ENCODE measurements at regions not wholly inside any gene's neighbourhood (a gene's known extent, or its start where the extent isn't known, plus 50 kb on each side); places are given as distances from the start of the nearest gene placed in this dataset.

GRCh38 chr10:108404155-108404554 is 1239.6 kb upstream of the SORCS1 start:
- no peaks in the 10 kb centered on the region for H3K4me1 ChIP-seq
- no peak overlapping the region for H3K4me3 ChIP-seq
- no peaks in the 10 kb centered on the region for H3K27me3 ChIP-seq
- DNase-seq = no peak
- H3K9me3 ChIP-seq = no peaks in the 10 kb centered on the region
- no peaks in the 10 kb centered on the region for H3K36me3 ChIP-seq (ENCODE audit: low read depth, missing control alignments)
- TF ChIP-seq POLR2A (IDR thresholded peaks at IDR 0.05) = no peak
- no peak for TF ChIP-seq CTCF (IDR thresholded peaks at IDR 0.05)
- WGBS, 2 donors = 100% methylated on average over 1 of the region's 1 CpG
- H3K27ac ChIP-seq = no peak overlapping the region
- intact Hi-C loops (cut with DNase I; ENCODE audit: low total_unique reads) = no loop called here

- intact Hi-C loops (cut with DNase I; ENCODE audit: low total_unique reads) = no loop called here
- Histone ChIP-seq H3K27ac (no peak overlapping the region), H3K9me3 (no peaks in the 10 kb centered on the region), H3K4me3 (no peak overlapping the region), H3K27me3 (no peaks in the 10 kb centered on the region), H3K4me1 (no peaks in the 10 kb centered on the region), H3K36me3 (ENCODE audit: low read depth, missing control alignments) (no peaks in the 10 kb centered on the region)
- 83 to 88% methylated on average over 4 of the region's 4 CpGs for WGBS, 2 donors
- TF ChIP-seq POLR2A (IDR thresholded peaks at IDR 0.05) (no peak), CTCF (IDR thresholded peaks at IDR 0.05) (no peak)
- no peak for DNase-seq
These were observed 1235.0 kb upstream of the SORCS1 start for GRCh38 chr10:108399465-108399864.

GRCh38 chr10:108393089-108393488 is 1228.6 kb upstream of the SORCS1 start:
- WGBS, 2 donors = 83 to 88% methylated on average over 1 of the region's 1 CpG
- intact Hi-C loops (cut with DNase I; ENCODE audit: low total_unique reads) = no loop called here
- DNase-seq = no peak
- no peak for TF ChIP-seq POLR2A (IDR thresholded peaks at IDR 0.05)
- Histone ChIP-seq H3K36me3 (ENCODE audit: low read depth, missing control alignments) (no peaks in the 10 kb centered on the region), H3K9me3 (no peaks in the 10 kb centered on the region), H3K27ac (no peak overlapping the region), H3K4me1 (no peaks in the 10 kb centered on the region), H3K27me3 (no peaks in the 10 kb centered on the region), H3K4me3 (no peak overlapping the region)

GRCh38 chr10:108392286-108392685 is 1227.8 kb upstream of the SORCS1 start:
- intact Hi-C loops (cut with DNase I; ENCODE audit: low total_unique reads) = no loop called here
- Histone ChIP-seq H3K27me3 (no peaks in the 10 kb centered on the region), H3K4me3 (no peak overlapping the region), H3K27ac (no peak overlapping the region), H3K36me3 (ENCODE audit: low read depth, missing control alignments) (no peaks in the 10 kb centered on the region), H3K9me3 (no peaks in the 10 kb centered on the region), H3K4me1 (no peaks in the 10 kb centered on the region)
- 77 to 85% methylated on average over 1 of the region's 1 CpG for WGBS, 2 donors
- DNase-seq = no peak
- TF ChIP-seq CTCF (IDR thresholded peaks at IDR 0.05) = no peak
- TF ChIP-seq POLR2A (IDR thresholded peaks at IDR 0.05) = no peak

GRCh38 chr10:108388706-108389105 is 1224.2 kb upstream of the SORCS1 start:
- Histone ChIP-seq H3K36me3 (ENCODE audit: low read depth, missing control alignments) (no peaks in the 10 kb centered on the region), H3K4me3 (no peak overlapping the region), H3K27me3 (no peaks in the 10 kb centered on the region), H3K4me1 (no peaks in the 10 kb centered on the region), H3K27ac (no peak overlapping the region), H3K9me3 (no peaks in the 10 kb centered on the region)
- DNase-seq = no peak
- intact Hi-C loops (cut with DNase I; ENCODE audit: low total_unique reads) = no loop called here
- 29 to 47% methylated on average over 1 of the region's 1 CpG for WGBS, 2 donors
- TF ChIP-seq CTCF (IDR thresholded peaks at IDR 0.05) (no peak), POLR2A (IDR thresholded peaks at IDR 0.05) (no peak)

Data from testis (tissue), 2 donors.